ENCODE measurements at regions not wholly inside any gene's neighbourhood (a gene's known extent, or its start where the extent isn't known, plus 50 kb on each side); places are given as distances from the start of the nearest gene placed in this dataset.
"Not testable (repeated sequence)": the region's sequence is repeated elsewhere in the genome, so short reads cannot be mapped to it uniquely, and the experiment has no call there.

GRCh38 chr16:66265048-66265415 lies 101.5 kb upstream of the CDH5 start:
- no peak for DNase-seq

- no peak for DNase-seq
These were observed 102.0 kb upstream of the CDH5 start for GRCh38 chr16:66264311-66265047.

GRCh38 chr16:66263973-66264310 lies 102.5 kb upstream of the CDH5 start:
- DNase-seq = no peak

- no peak for DNase-seq
These were observed 103.1 kb upstream of the CDH5 start for GRCh38 chr16:66263168-66263972.

- no peak for DNase-seq
These were observed 104.0 kb upstream of the CDH5 start for GRCh38 chr16:66262253-66263167.

- DNase-seq = no peak
These were observed 104.7 kb upstream of the CDH5 start for GRCh38 chr16:66261826-66262225.

- no peak for DNase-seq
These were observed 105.8 kb upstream of the CDH5 start for GRCh38 chr16:66260522-66261254.

GRCh38 chr16:66258916-66259845 lies 107.3 kb upstream of the CDH5 start:
- no peak for DNase-seq

- no peak for DNase-seq
These were observed 109.6 kb upstream of the CDH5 start for GRCh38 chr16:66256919-66257318.

- no peak for DNase-seq
These were observed 110.8 kb upstream of the CDH5 start for GRCh38 chr16:66255647-66256046.

- DNase-seq = no peak
These were observed 111.7 kb upstream of the CDH5 start for GRCh38 chr16:66254751-66255150.

GRCh38 chr16:66254106-66254505 lies 112.4 kb upstream of the CDH5 start:
- no peak for DNase-seq

- no peak for DNase-seq
These were observed 114.9 kb upstream of the CDH5 start for GRCh38 chr16:66251476-66252160.

- DNase-seq = no peak
These were observed 115.6 kb upstream of the CDH5 start for GRCh38 chr16:66250686-66251431.

- no peak for DNase-seq
These were observed 118.7 kb upstream of the CDH5 start for GRCh38 chr16:66247516-66248481.

- no peak for DNase-seq
These were observed 120.6 kb upstream of the CDH5 start for GRCh38 chr16:66245868-66246267.

GRCh38 chr16:66245072-66245471 lies 121.4 kb upstream of the CDH5 start:
- DNase-seq = no peak

GRCh38 chr16:66242672-66243071 lies 123.8 kb upstream of the CDH5 start:
- DNase-seq = no peak

- DNase-seq = not testable (repeated sequence)
These were observed 124.3 kb upstream of the CDH5 start for GRCh38 chr16:66242206-66242605.

Measured in stimulated activated CD4-positive, alpha-beta T cell treated with anti-CD3 and anti-CD28 coated beads, Interleukin-4, amount 100 ng/mL, for 4 hours (primary cell).